ENCODE measurements at regions not wholly inside any gene's neighbourhood (a gene's known extent, or its start where the extent isn't known, plus 50 kb on each side); places are given as distances from the start of the nearest gene placed in this dataset.

DNA sequence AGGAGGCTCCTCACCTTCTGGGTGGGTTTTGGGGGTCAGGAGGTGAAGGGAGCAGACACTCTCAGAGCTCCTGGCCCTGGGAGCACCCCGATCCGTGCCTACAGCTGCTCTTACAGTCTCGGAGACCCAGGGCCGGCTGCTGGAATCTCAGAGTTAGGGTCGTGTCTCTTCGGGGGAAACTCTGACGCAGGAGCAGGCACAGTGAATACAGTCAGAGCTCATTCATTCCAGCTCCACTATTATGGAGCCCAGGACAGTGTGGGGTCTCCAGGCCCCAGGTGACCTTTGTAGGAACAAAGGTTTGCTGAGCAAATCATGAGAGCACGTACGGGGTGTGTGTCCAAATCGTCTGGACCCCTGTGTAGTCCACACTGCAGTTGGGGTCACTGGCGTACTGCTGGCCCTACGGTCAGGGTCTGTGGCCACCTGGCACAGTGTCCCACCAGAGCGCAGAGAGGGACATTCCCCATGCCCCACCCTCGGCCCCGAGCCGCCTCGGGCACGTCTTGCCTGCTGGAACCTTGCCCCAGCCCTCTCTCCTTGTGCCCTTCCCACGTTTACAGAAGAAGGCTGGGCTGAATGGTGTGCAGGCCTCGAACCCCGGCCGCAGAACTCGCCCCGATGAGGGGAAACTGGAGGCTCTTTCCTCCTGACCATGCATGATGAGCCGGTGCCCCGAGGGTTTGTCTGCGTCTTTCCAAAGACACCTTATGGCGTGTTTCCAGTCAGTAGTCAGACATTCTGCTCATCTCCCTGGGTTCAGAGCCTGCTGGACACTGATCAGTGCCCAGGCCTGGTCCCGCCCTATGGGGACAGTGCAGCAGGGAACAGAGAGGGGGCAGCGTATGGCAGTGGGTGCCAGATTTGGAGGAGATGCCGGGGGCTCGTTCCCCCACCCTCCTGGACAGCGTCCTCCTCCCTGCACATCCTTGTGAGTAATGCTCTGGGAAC is 1166.6 kb downstream of the BRD1 start:
- no peak overlapping the region for H3K4me3 ChIP-seq (ENCODE audit: low read depth, low read length)
- TF ChIP-seq MAX (IDR thresholded peaks at IDR 0.05; ENCODE audit: low read depth, low read length): no peak
- TF ChIP-seq MYC (IDR thresholded peaks at IDR 0.05; ENCODE audit: low read depth, low read length): no peak
- no peak for TF ChIP-seq POLR2A (IDR thresholded peaks at IDR 0.05; ENCODE audit: extremely low read depth, insufficient read length)
- TF ChIP-seq, protein P1, sequence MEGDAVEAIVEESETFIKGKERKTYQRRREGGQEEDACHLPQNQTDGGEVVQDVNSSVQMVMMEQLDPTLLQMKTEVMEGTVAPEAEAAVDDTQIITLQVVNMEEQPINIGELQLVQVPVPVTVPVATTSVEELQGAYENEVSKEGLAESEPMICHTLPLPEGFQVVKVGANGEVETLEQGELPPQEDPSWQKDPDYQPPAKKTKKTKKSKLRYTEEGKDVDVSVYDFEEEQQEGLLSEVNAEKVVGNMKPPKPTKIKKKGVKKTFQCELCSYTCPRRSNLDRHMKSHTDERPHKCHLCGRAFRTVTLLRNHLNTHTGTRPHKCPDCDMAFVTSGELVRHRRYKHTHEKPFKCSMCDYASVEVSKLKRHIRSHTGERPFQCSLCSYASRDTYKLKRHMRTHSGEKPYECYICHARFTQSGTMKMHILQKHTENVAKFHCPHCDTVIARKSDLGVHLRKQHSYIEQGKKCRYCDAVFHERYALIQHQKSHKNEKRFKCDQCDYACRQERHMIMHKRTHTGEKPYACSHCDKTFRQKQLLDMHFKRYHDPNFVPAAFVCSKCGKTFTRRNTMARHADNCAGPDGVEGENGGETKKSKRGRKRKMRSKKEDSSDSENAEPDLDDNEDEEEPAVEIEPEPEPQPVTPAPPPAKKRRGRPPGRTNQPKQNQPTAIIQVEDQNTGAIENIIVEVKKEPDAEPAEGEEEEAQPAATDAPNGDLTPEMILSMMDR (IDR thresholded peaks at IDR 0.05; ENCODE audit: low read depth, low read length): no peak
- DNase-seq (ENCODE audit: low read depth): no peak

DNA sequence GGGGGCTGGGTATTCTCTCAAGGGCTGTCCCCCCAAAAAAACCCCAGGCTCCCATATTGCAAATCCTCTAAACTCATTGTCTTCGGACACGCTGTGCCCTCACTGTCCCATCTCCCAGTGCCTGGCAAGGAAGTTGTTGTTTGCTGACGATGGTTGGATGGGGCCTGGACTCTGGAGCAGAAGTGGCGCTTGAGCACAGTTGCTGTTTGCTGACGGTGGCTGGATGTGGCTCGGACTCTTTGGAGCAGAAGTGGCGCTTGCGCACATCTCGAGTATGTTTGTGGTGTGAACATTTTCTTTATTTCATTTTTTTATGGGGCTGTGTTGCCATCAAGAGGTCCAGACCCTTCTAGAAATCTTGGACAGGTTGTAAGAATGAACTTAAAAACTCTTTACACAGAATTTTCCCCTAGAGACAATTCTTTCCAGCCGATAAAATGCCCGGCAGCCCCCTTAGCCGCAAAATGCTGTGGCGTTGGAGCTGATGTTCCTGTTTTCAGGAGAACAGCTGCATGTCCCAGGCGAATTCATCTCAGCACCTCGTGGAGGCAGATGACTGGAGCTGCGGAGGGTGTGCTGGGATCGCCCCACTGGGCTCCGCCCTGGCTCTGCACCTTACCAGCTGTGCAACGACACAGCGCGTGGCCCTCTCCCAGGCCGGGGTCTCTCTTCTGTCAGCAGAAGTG is 1167.4 kb downstream of the BRD1 start:
- DNase-seq (ENCODE audit: low read depth): no peak
- H3K4me3 ChIP-seq (ENCODE audit: low read depth, low read length): no peak overlapping the region
- TF ChIP-seq, protein P1 (IDR thresholded peaks at IDR 0.05; ENCODE audit: low read depth, low read length): no peak

DNA sequence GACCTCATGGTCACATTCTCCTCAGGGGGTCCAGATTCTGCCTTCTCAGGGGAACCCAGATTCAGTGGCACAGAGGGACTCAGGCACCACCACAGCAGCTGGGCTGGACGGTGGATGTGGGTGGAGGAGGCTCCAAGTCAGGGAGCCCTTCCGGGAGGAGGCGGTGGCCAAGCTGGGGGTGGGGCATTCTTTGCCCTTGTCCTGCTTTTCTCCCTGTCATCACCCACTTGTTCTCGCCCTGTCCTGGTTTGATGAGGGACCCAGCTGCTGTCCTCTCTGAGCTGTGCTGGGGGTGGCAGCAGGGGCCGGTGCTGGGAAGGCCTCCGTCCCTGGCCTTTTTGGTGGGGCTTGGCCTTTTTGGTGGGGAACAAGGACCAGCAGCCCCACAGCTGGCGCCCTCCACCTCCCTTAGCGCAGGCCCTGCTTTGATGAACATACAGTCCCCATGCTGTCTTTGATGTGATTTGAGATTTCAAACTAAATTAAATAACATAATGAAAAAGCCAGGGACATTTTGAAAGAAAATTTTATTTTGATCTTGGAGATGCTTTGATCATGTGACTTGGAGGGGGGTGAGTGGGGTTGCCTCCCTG is 1168.2 kb downstream of the BRD1 start:
- H3K4me3 ChIP-seq (ENCODE audit: low read depth, low read length): no peak overlapping the region
- TF ChIP-seq, protein P1 (IDR thresholded peaks at IDR 0.05; ENCODE audit: low read depth, low read length): no peak
- TF ChIP-seq MAX (IDR thresholded peaks at IDR 0.05; ENCODE audit: low read depth, low read length) (no peak), POLR2A (IDR thresholded peaks at IDR 0.05; ENCODE audit: extremely low read depth, insufficient read length) (no peak), MYC (IDR thresholded peaks at IDR 0.05; ENCODE audit: low read depth, low read length) (no peak)
- no peak for DNase-seq (ENCODE audit: low read depth)

DNA sequence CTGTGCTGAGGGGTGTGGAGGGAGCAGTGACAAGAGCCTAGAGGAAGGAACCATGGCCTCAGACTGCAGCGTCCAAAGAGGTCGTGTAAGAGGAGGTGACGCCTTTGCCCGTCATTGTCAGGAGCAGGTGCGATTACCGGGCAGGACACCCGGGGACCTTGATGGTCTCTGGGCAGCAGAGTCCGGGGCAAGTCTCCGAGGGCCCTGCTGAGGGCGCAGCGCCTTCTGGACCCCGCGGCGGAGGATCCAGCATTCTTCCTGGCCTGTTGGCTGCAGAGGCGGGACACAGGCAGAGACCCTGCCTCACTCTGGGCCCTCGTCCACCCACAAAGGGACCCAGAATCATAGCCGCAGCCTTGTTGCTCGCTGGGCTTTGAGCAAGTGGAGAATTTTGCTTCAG is 1168.8 kb downstream of the BRD1 start:
- TF ChIP-seq, protein P1 (IDR thresholded peaks at IDR 0.05; ENCODE audit: low read depth, low read length): no peak
- TF ChIP-seq MYC (IDR thresholded peaks at IDR 0.05; ENCODE audit: low read depth, low read length) (no peak), MAX (IDR thresholded peaks at IDR 0.05; ENCODE audit: low read depth, low read length) (no peak), POLR2A (IDR thresholded peaks at IDR 0.05; ENCODE audit: extremely low read depth, insufficient read length) (no peak)
- no peak overlapping the region for H3K4me3 ChIP-seq (ENCODE audit: low read depth, low read length)
- no peak for DNase-seq (ENCODE audit: low read depth)

- no peak for DNase-seq (ENCODE audit: low read depth)
- TF ChIP-seq POLR2A (IDR thresholded peaks at IDR 0.05; ENCODE audit: extremely low read depth, insufficient read length): no peak
- TF ChIP-seq, protein P1 (IDR thresholded peaks at IDR 0.05; ENCODE audit: low read depth, low read length): no peak
- no peak overlapping the region for H3K4me3 ChIP-seq (ENCODE audit: low read depth, low read length)
Observed at GRCh38 chr22:48658246-48658645, 1169.4 kb downstream of the BRD1 start.

Measured in NB4 (cell line).